H9 (cell line): ENCODE measurements at regions not wholly inside any gene's neighbourhood (a gene's known extent, or its start where the extent isn't known, plus 50 kb on each side); places are given as distances from the start of the nearest gene placed in this dataset.

Experiments
- DNase-seq: peaks from one replicate; pipeline ENCODE4 v3.0.0-alpha.2; 2017
- H2AFZ ChIP-seq: one replicate; pipeline ENCODE4 v1.6.1; 2013; ENCODE audit warnings: mild to moderate bottlenecking, low read length, control low read depth, moderate library complexity
- H2AK5ac ChIP-seq: 2 replicates; pipeline ENCODE4 v1.6.1; 2013; ENCODE audit warnings: low read length, control low read depth, mixed read lengths; ENCODE audit not compliant: insufficient read length
- H2BK120ac ChIP-seq: one replicate; pipeline ENCODE4 v1.6.1; 2013; ENCODE audit warnings: low read depth, mild to moderate bottlenecking, low read length, control low read depth, inconsistent platforms; ENCODE audit not compliant: poor library complexity, severe bottlenecking
- H2BK12ac ChIP-seq: 2 replicates; pipeline ENCODE4 v1.6.1; 2013; ENCODE audit warnings: low read length, control low read depth, mixed read lengths, low read depth; ENCODE audit not compliant: insufficient read length
- H2BK15ac ChIP-seq: 2 replicates; pipeline ENCODE4 v1.6.1; 2013; ENCODE audit warnings: low read depth, low read length, control low read depth
- H2BK20ac ChIP-seq: one replicate; pipeline ENCODE4 v1.6.1; 2013; ENCODE audit warnings: low read depth, mild to moderate bottlenecking, low read length, control low read depth, inconsistent platforms; ENCODE audit not compliant: poor library complexity, severe bottlenecking
- H2BK5ac ChIP-seq: 2 replicates; pipeline ENCODE4 v1.6.1; 2013; ENCODE audit warnings: low read length, control low read depth, mixed read lengths; ENCODE audit not compliant: insufficient read length
- H3K14ac ChIP-seq: 2 replicates; pipeline ENCODE4 v1.6.1; 2013; ENCODE audit warnings: low read length, control low read depth; ENCODE audit not compliant: insufficient read depth
- H3K18ac ChIP-seq: 2 replicates; pipeline ENCODE4 v1.6.1; 2013; ENCODE audit warnings: low read depth, mild to moderate bottlenecking, mixed read lengths, low read length, control low read depth; ENCODE audit not compliant: insufficient read length
- H3K23ac ChIP-seq: 2 replicates; pipeline ENCODE4 v1.6.1; 2013; ENCODE audit warnings: low read length, control low read depth, mixed read lengths, low read depth; ENCODE audit not compliant: insufficient read length
- H3K23me2 ChIP-seq: 2 replicates; pipeline ENCODE4 v1.6.1; 2013; ENCODE audit warnings: low read depth, mild to moderate bottlenecking, mixed read lengths, low read length, control low read depth; ENCODE audit not compliant: insufficient read length, poor library complexity, severe bottlenecking
- H3K27ac ChIP-seq: 2 replicates; pipeline ENCODE4 v1.5.1; 2013; ENCODE audit warnings: low read length, control low read depth, mixed read lengths, low read depth; ENCODE audit not compliant: insufficient read length
- H3K27me3 ChIP-seq: 2 replicates; pipeline ENCODE4 v1.6.1; 2013; ENCODE audit warnings: low read length, control low read depth, inconsistent platforms; ENCODE audit not compliant: insufficient read depth
- H3K4ac ChIP-seq: 2 replicates; pipeline ENCODE4 v1.6.1; 2013; ENCODE audit warnings: low read depth, mild to moderate bottlenecking, control low read depth, inconsistent platforms, low read length, moderate library complexity
- H3K4me1 ChIP-seq: 2 replicates; pipeline ENCODE4 v1.6.1; 2013; ENCODE audit warnings: low read length, control low read depth, inconsistent platforms; ENCODE audit not compliant: insufficient read depth
- H3K4me2 ChIP-seq: 2 replicates; pipeline ENCODE4 v1.6.1; 2013; ENCODE audit warnings: low read length, control low read depth, mixed read lengths; ENCODE audit not compliant: insufficient read length, insufficient read depth
- H3K56ac ChIP-seq: 2 replicates; pipeline ENCODE4 v1.6.1; 2013; ENCODE audit warnings: low read depth, mild to moderate bottlenecking, mixed read lengths, low read length, control low read depth; ENCODE audit not compliant: insufficient read length
- H3K79me1 ChIP-seq: 2 replicates; pipeline ENCODE4 v1.6.1; 2013; ENCODE audit warnings: low read depth, mild to moderate bottlenecking, moderate library complexity, low read length, control low read depth, inconsistent platforms; ENCODE audit not compliant: insufficient read depth, poor library complexity, severe bottlenecking
- H3K79me2 ChIP-seq: 2 replicates; pipeline ENCODE4 v1.6.1; 2013; ENCODE audit warnings: low read length, control low read depth, inconsistent platforms; ENCODE audit not compliant: insufficient read depth
- H3K9ac ChIP-seq: 2 replicates; pipeline ENCODE4 v1.6.1; 2013; ENCODE audit warnings: low read length, control low read depth, mixed read lengths; ENCODE audit not compliant: insufficient read length; ENCODE audit errors: extremely low read depth
- H3K9me3 ChIP-seq: one replicate; pipeline ENCODE4 v1.6.1; 2013; ENCODE audit warnings: low read depth, low read length, inconsistent platforms; ENCODE audit not compliant: control insufficient read depth
- H3T11ph ChIP-seq: one replicate; pipeline ENCODE4 v1.6.1; 2013; ENCODE audit warnings: mild to moderate bottlenecking, low read length, control low read depth, inconsistent platforms
- H4K20me1 ChIP-seq: one replicate; pipeline ENCODE4 v1.6.1; 2013; ENCODE audit not compliant: control insufficient read depth, insufficient read length, insufficient read depth
- H4K5ac ChIP-seq: 2 replicates; pipeline ENCODE4 v1.6.1; 2013; ENCODE audit warnings: low read depth, mild to moderate bottlenecking, mixed read lengths, low read length, control low read depth; ENCODE audit not compliant: insufficient read length
- H4K8ac ChIP-seq: replicated peaks from 2 replicates; pipeline ENCODE4 v1.6.1; 2013; ENCODE audit warnings: low read length, control low read depth, mixed read lengths, low read depth; ENCODE audit not compliant: insufficient read length
- H4K91ac ChIP-seq: 2 replicates; pipeline ENCODE4 v1.6.1; 2013; ENCODE audit warnings: low read depth, mild to moderate bottlenecking, moderate library complexity, mixed read lengths, low read length, control low read depth; ENCODE audit not compliant: insufficient read length
- H3K27ac Mint-ChIP-seq, 3 experiments: 2 replicates in 2 of 3; 3 replicates in 1 of 3; pipeline ENCODE4 v1.8.0; 2020 to 2021; ENCODE audit warnings: mixed read lengths in 3 of 3, mild to moderate bottlenecking in 1 of 3, moderate library complexity in 1 of 3
- H3K27me3 Mint-ChIP-seq: 2 replicates; pipeline ENCODE4 v1.8.0; 2021; ENCODE audit warnings: low read depth, mild to moderate bottlenecking, moderate library complexity, mixed read lengths
- H3K36me3 Mint-ChIP-seq, 3 experiments: 2 replicates in 2 of 3; 3 replicates in 1 of 3; pipeline ENCODE4 v1.8.0; 2020 to 2021; ENCODE audit warnings: low read depth in 3 of 3, mixed read lengths in 3 of 3; ENCODE audit not compliant: insufficient read depth in 1 of 3
- H3K4me1 Mint-ChIP-seq, 2 experiments: 2 replicates each; pipeline ENCODE4 v1.8.0; 2020; ENCODE audit warnings: mixed read lengths in 2 of 2
- H3K4me3 Mint-ChIP-seq, 2 experiments: 2 replicates in 1 of 2; 3 replicates in 1 of 2; pipeline ENCODE4 v1.8.0; 2020 to 2021; ENCODE audit warnings: mild to moderate bottlenecking in 2 of 2, mixed read lengths in 2 of 2, moderate library complexity in 1 of 2
- H3K9me3 Mint-ChIP-seq, 2 experiments: 2 replicates in 1 of 2; 3 replicates in 1 of 2; pipeline ENCODE4 v1.8.0; 2020; ENCODE audit warnings: mild to moderate bottlenecking in 2 of 2, mixed read lengths in 2 of 2, moderate library complexity in 1 of 2
- CTCF ChIP-seq: fragments of 200-600 bp; sonication (generic); conservative IDR thresholded peaks from 3 replicates; pipeline ENCODE4 v1.8.0; 2021; ENCODE audit warnings: antibody characterized with exemption, mild to moderate bottlenecking
- WGBS: extraction: QIAGEN DNeasy Blood & Tissue Kit; methylation state at CpG from one replicate; pipeline ENCODE4 v1.1.7; 2013; ENCODE audit warnings: missing lambda C conversion rate, low lambda C conversion rate, mixed read lengths; ENCODE audit not compliant: insufficient read length; ENCODE audit errors: extremely low coverage; 5-methylcytosine and 5-hydroxymethylcytosine counted together

- Histone ChIP-seq H3K9me3 (no peaks in the 10 kb centered on the region), H3K27me3 (no peaks in the 10 kb centered on the region), H2AK5ac (no peak overlapping the region), H3K9ac (no peak overlapping the region), H3K23me2 (no peaks in the 10 kb centered on the region), H4K5ac (no peak overlapping the region), H3K27ac (no peak overlapping the region), H3K56ac (no peak overlapping the region), H3K79me2 (no peaks in the 10 kb centered on the region), H2BK12ac (no peak overlapping the region), H3K4ac (no peak overlapping the region), H2BK20ac (no peak overlapping the region), H2BK5ac (no peak overlapping the region), H3T11ph (no peak overlapping the region), H4K20me1 (no peaks in the 10 kb centered on the region), H4K91ac (no peak overlapping the region), H3K23ac (no peak overlapping the region), H4K8ac (no peak overlapping the region), H3K18ac (no peak overlapping the region), H3K4me1 (no peaks in the 10 kb centered on the region), H2BK120ac (no peak overlapping the region), H2AFZ (no peak overlapping the region), H3K79me1 (no peaks in the 10 kb centered on the region), H3K14ac (no peak overlapping the region), H2BK15ac (no peak overlapping the region), H3K4me2 (no peak overlapping the region)
- WGBS: no CpG with 5 or more reads among the region's 8 CpGs
- Mint-ChIP-seq H3K4me3 (no peak overlapping the region), H3K27ac (no peak overlapping the region), H3K27me3 (peaks cover 6% of the 10 kb centered on the region), H3K9me3 (peaks cover 0 to 4% of the 10 kb centered on the region in 2 experiments; a peak in 1 of 5 replicates), H3K36me3 (no peaks in the 10 kb centered on the region), H3K4me1 (0 out of 4 replicates have a peak, but pooled peaks cover 0 to 5% of the 10 kb centered on the region in 2 experiments)
- TF ChIP-seq CTCF: no peak
- no peak for DNase-seq
Observed at GRCh38 chr5:179420476-179420875, 75.2 kb upstream of the ADAMTS2 start.
